Kidney (tissue), 13 donors: ENCODE measurements at regions not wholly inside any gene's neighbourhood (a gene's known extent, or its start where the extent isn't known, plus 50 kb on each side); places are given as distances from the start of the nearest gene placed in this dataset.

ENCODE experiments used
- DNase-seq, 5 donors: peaks; one replicate each; pipeline ENCODE4 v3.0.0-alpha.2; 2013 to 2020
- FAIRE-seq: peaks from 2 replicates; lab custom pipeline; 2012; peaks lifted over from hg19 to GRCh38; lab: Jason Lieb, UNC
- H3K27ac ChIP-seq, 2 donors: one replicate each; pipeline ENCODE4 v1.7.0; 2013; ENCODE audit warnings: low read depth in 2 of 2, low read length in 2 of 2, inconsistent platforms in 1 of 2
- H3K27me3 ChIP-seq: one replicate; pipeline ENCODE4 v1.7.1; 2013; ENCODE audit warnings: low read length, inconsistent platforms; ENCODE audit not compliant: control insufficient read depth, insufficient read depth
- H3K36me3 ChIP-seq, 3 donors: one replicate each; pipeline versions ENCODE4 v1.7.0 to v1.7.1; 2013; ENCODE audit warnings: low read length in 3 of 3, control low read depth in 1 of 3, inconsistent platforms in 1 of 3; ENCODE audit not compliant: insufficient read depth in 3 of 3, control insufficient read depth in 2 of 3
- H3K4me1 ChIP-seq, 3 donors: one replicate each; pipeline versions ENCODE4 v1.7.0 to v1.7.1; 2013; ENCODE audit warnings: low read length in 3 of 3, inconsistent platforms in 1 of 3, low read depth in 1 of 3; ENCODE audit not compliant: control insufficient read depth in 2 of 3, insufficient read depth in 2 of 3
- H3K4me3 ChIP-seq, 3 donors: one replicate each; pipeline versions ENCODE4 v1.7.0 to v1.8.1; 2013; ENCODE audit warnings: low read length in 3 of 3, control low read depth in 1 of 3, inconsistent platforms in 1 of 3
- H3K9ac ChIP-seq, 3 donors: one replicate each; pipeline versions ENCODE4 v1.7.0 to v1.7.1; 2013; ENCODE audit warnings: low read length in 3 of 3, control low read depth in 1 of 3, inconsistent platforms in 1 of 3
- H3K9me3 ChIP-seq, 3 donors: one replicate each; pipeline versions ENCODE4 v1.7.0 to v1.7.1; 2013; ENCODE audit warnings: low read length in 3 of 3, control low read depth in 1 of 3, inconsistent platforms in 1 of 3; ENCODE audit not compliant: control insufficient read depth in 2 of 3, insufficient read depth in 1 of 3
- CTCF ChIP-seq: IDR thresholded peaks from 3 replicates; pipeline ENCODE4 v1.5.1; 2012; ENCODE audit warnings: mild to moderate bottlenecking, moderate library complexity, borderline replicate concordance; ENCODE audit not compliant: insufficient read depth; ENCODE audit errors: extremely low read depth
- intact Hi-C: fragments of 100-400 bp; cut with DNase I; formaldehyde crosslinking; loops from one replicate; pipeline ENCODE4 v1.11.1; 2022
- donor health status: control.
- donor health status: control.
- donor health status: control.
- donor health status: control.
- donor health status: control.
- donor health status: DM: yes; HTN: yes; CAD: no.
- donor health status: Normal renal cell carcinoma (clear cell type).

DNA sequence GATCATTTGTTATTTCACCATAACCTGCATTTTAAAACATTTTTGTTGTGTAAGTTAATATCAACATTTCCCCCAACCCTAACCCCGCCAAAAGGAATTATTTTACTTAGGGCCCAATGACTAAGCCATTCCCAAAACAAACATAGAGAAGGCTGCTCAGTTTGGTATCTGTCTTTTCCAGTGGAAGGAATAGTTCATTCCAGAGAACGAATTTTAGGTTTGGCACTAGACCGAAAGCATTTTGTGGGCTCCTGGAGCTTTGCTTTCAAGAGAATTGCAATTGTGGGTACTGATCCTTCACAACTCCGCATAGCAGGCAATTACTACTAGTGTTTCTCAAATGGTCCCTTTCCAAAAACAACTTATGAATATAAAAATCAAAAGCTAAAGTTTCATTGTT, 226.7 kb upstream of the MAD2L1 start:
- no peak for TF ChIP-seq CTCF
- no peaks in the 10 kb centered on the region for H3K9me3 ChIP-seq
- H3K4me3 ChIP-seq = no peak overlapping the region
- intact Hi-C loops = no loop called here
- no peak overlapping the region for H3K9ac ChIP-seq
- no peaks in the 10 kb centered on the region for H3K4me1 ChIP-seq
- DNase-seq (no peak), FAIRE-seq (no peak)
- no peaks in the 10 kb centered on the region for H3K36me3 ChIP-seq
- H3K27me3 ChIP-seq = no peaks in the 10 kb centered on the region
- H3K27ac ChIP-seq = no peak overlapping the region

DNA sequence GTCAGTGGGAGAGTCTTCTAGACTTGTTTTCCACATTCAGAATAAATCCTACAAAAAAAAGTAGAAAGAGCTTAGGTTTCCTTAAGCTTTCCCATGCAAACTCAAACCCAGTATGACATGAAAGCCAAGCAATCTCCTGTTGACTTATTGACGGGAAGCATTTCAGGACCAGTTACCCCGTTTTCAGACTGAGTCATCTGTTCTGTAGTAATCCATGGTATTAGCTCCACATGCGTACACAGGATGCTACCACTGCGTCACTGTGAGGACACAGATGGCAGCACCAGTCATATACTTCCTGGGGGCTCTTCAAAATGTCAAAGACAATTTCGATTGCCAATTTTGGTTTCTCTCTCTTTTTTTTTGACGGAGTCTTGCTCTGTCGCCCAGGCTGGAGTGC, 224.9 kb upstream of the MAD2L1 start:
- no peak for TF ChIP-seq CTCF
- FAIRE-seq (no peak), DNase-seq (no peak)
- Histone ChIP-seq H3K4me3 (no peak overlapping the region), H3K9me3 (no peaks in the 10 kb centered on the region), H3K9ac (no peak overlapping the region), H3K27me3 (no peaks in the 10 kb centered on the region), H3K27ac (no peak overlapping the region), H3K4me1 (no peaks in the 10 kb centered on the region), H3K36me3 (no peaks in the 10 kb centered on the region)
- intact Hi-C loops = no loop called here

DNA sequence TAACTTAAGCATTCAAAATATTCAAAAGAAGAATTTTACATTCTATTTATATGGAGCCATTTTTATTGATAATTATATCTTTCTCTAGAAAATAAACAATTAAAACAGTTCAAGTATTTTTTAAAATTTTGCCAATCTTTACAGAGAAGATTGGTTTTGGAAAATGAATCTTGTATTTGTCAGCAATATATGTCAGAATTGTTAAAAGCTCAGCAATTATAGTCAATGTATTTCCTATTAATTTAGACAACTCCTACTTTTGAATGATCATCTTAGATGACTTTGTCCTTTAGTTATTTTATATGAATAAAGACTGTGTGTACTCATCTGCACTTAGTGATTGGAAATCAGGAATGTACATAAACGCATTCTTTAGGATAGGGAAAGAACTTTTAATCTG, 223.9 kb upstream of the MAD2L1 start:
- no peak for DNase-seq
- no peak overlapping the region for H3K4me3 ChIP-seq
- intact Hi-C loops = no loop called here
- FAIRE-seq = no peak
- no peak overlapping the region for H3K27ac ChIP-seq
- H3K9ac ChIP-seq = no peak overlapping the region
- no peaks in the 10 kb centered on the region for H3K27me3 ChIP-seq
- H3K9me3 ChIP-seq = no peaks in the 10 kb centered on the region
- TF ChIP-seq CTCF = no peak
- H3K36me3 ChIP-seq = no peaks in the 10 kb centered on the region
- no peaks in the 10 kb centered on the region for H3K4me1 ChIP-seq

DNA sequence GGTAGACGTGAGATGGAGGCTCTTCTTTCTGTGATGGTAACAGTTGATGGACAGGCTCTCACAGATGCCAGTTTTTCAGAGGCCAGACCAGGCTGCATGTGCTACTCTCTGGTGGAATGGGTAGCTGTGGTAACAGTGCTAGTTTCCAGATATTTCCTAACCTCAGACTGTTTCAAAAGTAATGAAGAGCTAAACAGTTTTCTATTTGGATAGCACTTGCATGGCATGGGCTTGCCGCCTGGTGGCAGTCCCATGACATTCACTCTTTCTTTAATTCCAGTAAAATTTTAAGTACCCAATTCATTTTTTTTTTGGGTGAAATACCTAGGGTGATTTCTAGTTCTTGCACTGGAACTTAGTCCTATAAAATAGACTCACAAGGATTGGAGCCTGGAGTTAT, 220.2 kb upstream of the MAD2L1 start:
- intact Hi-C loops = no loop called here
- no peaks in the 10 kb centered on the region for H3K27me3 ChIP-seq
- no peaks in the 10 kb centered on the region for H3K36me3 ChIP-seq
- FAIRE-seq (no peak), DNase-seq (no peak)
- no peak for TF ChIP-seq CTCF
- H3K4me3 ChIP-seq = no peak overlapping the region
- no peaks in the 10 kb centered on the region for H3K9me3 ChIP-seq
- H3K4me1 ChIP-seq = no peaks in the 10 kb centered on the region
- H3K27ac ChIP-seq = no peak overlapping the region
- no peak overlapping the region for H3K9ac ChIP-seq
